NCI-H446 treated with DMSO at 0.1 percent for 48 hours (cell line): ENCODE measurements at regions not wholly inside any gene's neighbourhood (a gene's known extent, or its start where the extent isn't known, plus 50 kb on each side); places are given as distances from the start of the nearest gene placed in this dataset.
"Not testable (repeated sequence)": the region's sequence is repeated elsewhere in the genome, so short reads cannot be mapped to it uniquely, and the experiment has no call there.

Experiments used
- DNase-seq: peaks from one replicate; lab custom pipeline; 2025; lab: John Stamatoyannopoulos, UW

DNA sequence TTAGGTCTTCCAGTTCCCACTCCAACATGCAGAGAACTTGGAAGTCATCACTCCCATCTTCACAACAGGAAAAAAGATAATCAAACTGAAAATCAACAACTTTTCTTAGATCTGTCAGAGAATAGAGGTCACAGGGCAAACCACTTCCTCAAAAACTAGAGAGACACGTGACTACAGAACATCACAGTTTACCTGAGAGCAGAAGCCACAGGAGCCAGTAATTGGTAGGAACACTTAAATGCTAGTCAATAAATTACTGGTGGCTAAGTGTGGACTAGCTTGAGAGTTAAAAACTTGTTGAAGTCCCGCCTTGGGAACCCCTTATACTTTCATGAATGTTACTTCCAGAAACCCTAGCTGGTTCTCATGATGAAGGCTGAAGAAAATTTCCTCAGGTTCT lies 81.1 kb downstream of the THSD1 start:
- not testable (repeated sequence) for DNase-seq

DNA sequence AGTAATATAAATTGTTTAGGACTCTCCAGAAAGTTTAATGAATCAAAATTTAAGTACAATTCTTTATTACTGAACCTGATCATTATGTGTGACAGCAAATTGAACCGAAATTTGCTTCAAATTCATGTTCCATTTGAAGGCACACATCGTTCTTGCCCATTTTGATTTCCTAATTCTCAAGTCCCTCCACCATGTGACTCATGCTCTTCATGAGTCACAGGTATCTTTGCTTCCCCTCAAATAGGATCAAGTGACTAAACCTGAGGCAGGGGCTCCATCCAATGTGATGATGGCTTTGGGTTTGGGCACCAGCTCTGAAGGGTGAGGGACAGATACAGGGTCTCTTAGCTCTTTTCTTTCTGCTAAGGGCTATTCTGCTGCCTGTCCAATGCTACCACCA lies 86.1 kb downstream of the THSD1 start:
- no peak for DNase-seq

DNA sequence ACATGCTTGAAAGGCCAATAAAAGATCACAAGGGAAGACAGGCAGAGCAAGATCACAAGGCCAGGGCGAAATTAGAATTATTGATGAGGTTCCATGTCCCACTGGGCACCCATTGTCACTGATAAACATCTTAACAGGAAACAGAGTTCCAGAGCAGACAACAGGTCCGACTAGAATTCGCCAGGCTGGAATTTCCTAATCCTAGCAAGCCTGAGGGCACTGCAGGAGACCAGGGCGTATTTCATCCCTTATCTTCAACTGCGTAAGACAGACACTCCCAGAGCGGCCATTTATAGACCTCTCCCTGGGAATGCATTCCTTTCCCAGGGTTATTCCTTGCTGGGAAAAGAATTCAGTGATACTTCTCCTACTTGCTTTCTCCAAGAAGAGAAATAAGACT lies 96.1 kb downstream of the THSD1 start:
- DNase-seq: not testable (repeated sequence)

DNA sequence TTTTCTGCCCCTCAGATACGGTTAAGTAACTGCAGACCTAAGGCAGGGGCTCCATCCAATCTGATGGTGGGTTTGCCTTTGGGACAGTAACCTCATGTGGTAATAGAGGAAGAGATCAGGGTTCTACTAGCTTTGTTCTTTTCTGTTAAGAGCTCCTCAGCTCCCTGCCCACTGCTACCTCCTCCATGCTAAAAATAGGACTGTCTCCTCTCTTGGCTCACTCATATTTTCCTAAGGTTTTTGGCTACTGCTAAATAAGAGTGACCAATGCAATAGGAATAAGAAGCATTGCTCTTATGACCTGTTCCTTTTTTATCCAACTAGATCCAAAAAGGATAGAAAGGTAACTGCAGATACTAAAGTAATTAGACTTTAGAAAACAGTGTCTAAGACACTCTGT lies 99.6 kb downstream of the THSD1 start:
- not testable (repeated sequence) for DNase-seq

DNA sequence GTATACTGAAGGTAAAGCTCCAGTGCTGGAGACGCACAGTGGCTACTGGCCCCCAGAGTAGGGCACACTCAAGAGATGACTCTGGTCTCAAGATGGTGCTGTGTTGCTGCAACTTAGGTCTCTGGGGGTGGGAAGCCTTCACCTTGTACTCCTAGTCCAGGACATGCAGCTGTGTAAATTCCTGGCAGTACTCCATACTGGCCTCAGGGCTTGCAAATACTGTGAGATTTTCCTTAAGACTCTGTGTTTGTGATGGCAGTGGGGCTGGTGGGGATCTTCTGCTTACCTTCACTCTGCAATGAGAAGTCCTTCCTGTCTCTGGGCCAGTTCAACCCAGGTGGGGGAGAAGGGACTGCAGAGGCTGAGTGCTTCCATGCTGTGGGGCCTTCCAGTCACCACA lies 102.9 kb downstream of the THSD1 start:
- DNase-seq: not testable (repeated sequence)

DNA sequence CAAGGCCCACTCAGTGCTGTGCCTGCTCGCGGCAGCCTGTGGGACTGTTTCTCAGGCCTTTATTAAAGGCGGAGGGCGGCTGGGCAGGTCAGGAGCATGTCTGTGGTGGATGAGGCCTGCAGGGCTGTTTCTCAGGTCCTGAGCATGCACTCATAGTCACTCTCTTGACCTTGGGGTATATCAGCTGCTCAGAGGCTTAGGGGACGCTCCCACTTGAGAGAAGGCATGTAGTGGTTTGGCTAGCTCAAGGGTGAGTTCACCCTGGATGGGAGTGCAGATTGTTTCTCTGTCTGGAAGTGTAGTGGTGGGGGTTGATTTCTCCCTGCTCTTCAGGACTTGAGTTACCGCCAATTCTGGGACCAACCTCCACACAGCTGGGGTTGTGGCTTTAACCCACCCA lies 103.3 kb downstream of the THSD1 start:
- not testable (repeated sequence) for DNase-seq

DNA sequence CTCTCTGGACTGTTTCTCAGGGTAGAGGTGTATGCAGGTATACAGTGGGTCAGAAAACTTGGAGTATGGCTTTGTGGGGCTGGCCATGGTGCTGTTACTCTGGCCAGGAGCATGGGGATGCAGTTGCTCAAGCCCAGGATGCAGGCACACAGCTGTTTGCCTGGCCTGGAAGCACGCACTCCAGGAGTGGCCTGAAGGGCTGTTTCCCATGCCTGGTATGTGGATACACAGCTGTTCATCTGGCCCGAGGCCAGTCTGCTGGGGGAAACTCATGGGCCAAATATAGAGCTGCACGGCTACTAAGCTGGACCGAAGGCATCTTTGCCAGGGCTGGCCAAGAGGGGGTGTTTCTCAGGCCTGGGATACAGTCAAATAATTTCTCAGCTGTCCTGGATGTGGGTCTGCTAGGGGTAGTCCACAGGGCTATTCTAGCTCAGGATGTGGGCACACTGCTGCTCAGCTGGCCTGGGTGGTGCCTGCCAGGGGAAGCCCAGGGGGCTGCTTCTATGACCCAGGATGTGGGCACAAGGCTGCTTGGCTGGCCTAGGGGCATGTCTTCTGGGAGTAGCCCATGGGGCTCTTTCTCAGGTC lies 104.1 kb downstream of the THSD1 start:
- DNase-seq: not testable (repeated sequence)

DNA sequence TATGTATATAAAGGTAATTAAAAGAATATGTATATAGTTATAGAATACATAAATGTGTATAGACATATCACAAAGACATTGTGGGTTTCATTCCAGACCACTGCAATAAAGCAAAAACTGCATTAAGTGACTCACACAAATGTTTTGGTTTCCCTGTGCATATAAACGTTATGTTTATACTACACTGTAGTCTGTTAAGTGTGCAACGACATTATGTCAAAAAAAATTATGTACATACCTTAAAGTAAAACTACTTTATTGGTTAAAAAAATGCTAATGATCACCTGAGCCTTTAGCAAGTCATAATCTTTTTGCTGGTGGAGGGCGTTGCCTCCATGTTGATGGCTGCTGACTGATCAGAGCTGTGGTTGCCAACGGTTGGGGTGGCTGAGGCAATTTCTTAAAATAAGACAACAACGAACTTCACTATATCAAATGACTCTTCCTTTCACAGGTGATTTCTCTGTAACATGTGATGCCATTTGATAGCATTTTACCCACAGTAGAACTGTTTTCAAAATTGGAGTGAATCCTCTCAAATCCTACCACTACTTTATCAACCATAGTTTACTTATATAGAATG lies 107.8 kb downstream of the THSD1 start:
- DNase-seq: not testable (repeated sequence)

DNA sequence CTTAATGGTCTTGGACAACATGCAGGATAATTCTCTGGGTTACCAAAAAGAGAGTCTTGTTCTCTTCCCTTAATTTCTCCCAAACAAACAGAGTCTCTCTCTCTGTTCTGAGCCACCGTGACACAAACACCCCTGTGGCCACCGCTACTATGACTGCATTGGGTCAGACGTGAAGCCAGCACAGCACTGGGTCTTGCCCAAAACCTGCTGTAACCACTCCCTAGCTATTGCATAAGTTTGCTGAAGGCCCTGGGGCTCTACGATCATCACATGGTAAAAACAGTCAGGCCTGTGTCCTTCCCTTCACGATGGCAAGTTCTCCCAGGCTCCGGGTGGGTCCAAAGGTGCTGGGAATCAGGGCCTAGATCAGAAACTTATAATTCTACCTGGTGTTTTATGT lies 117.1 kb downstream of the THSD1 start:
- DNase-seq: not testable (repeated sequence)

DNA sequence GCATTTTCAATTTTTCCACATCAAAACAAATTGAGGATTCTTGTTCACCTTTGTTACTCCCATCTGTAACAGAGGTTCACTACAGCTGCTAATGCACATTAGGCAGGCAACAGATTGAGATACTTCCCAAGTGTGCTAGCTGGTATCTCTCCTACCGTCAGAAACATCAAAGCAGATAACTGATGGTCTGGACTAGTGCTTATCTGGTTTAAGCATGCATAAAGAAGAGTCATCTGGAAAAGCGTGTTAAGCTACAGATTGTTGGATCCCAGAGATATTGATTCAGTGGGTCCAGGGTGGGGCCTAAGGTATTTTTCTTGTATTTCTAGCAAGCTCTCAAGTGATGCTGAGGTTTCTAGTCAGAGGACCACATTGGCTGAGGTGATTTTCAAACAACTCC lies 122.0 kb upstream of the NEK3 start:
- DNase-seq: not testable (repeated sequence)

DNA sequence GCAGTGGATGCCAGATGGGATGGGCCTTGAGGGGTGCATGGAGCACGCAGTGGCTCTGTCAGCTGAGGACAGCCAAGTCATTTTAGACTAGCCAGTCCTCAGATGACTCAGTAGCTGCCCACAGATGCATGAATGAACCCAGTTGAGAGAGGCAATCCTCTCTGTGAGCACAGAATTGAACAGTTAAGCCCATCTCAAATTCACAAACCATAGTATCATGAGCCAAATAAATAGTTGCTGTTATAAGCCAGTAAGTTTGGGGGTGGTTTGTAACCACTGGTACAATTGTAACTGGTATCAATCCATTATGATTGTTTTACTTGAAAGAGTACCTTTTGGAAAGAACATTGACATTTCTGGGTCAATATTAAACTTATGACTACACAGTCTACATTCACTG lies 120.0 kb upstream of the NEK3 start:
- DNase-seq: not testable (repeated sequence)

DNA sequence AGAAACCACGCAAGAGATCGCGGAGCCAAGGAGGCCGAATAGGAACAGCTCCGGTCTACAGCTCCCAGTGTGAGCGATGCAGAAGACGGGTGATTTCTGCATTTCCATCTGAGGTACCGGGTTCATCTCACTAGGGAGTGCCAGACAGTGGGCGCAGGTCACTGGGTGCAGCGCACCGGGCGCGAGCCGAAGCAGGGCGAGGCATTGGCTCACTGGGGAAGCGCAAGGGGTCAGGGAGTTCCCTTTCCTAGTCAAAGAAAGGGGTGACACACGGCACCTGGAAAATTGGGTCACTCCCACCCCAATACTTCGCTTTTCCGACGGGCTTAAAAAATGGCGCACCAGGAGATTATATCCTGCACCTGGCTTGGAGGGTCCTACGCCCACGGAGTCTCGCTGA lies 94.9 kb upstream of the NEK3 start:
- DNase-seq: not testable (repeated sequence)

DNA sequence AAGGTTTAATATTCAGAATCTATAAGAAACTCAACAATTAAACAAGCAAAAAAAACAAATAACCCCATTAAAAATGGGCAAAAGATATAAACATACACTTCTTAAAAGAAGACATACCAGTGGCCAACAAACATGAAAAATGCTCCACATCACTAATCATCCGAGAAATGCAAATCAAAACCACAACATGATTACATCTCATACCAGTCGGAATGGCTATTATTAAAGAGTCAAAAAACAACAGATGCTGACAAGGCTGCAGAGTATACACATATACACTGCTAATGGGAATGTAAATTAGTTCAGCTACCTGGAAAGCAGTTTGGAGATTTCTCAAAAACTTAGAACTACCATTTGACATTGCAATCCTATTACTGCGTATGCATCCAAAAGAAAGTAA lies 81.4 kb upstream of the NEK3 start:
- not testable (repeated sequence) for DNase-seq

DNA sequence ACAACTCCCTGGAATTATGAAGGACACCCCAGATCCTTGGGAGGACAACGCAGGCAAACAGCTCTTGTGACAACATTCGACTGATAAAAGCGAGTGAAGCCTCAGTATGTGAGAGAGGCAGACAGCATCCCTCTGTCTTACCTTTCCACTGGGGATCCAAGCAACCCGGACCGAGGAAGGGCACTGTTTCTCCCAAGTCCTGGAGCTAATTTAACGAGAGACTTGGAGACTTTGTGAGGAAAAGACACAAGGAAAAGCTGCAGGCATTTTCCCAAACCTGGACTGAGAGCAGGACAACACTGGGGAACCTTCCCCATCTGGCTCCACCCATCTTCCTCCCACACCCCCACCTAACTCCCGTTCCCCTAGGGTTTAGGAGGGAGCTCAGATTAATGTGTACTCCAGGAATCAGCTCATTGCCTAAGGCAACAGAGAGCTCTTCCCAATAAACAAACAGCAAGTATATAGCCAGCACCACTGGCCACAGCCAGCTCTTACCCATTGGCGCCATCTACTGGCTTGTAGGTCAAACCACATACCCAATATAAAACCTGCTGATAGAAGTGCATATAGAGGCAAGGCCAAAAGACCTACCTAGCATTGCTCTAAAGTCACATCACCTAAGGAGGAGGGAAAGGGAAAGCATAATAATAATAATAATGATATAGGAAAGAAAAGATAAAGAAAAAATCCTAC lies 76.7 kb upstream of the NEK3 start:
- peak; percentile 34 for DNase-seq

DNA sequence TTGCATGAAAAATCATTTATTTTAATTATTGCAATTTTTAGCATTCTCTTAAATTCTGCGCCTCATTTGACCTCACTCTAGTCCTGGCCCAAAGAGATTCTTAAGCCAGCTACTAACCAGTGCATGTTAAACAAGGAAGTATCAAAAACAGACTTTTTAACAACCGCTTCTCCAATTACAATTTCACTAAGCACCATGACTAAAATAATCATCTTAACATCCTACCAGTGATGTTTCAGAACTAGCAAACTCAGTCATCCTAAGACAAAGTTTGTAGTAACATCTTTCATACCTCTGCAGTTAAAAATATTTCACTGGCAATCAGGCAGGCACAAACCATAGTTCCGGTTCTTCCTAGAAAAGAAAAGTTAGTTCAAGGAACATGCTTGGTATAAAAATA lies 75.5 kb upstream of the NEK3 start:
- not testable (repeated sequence) for DNase-seq

DNA sequence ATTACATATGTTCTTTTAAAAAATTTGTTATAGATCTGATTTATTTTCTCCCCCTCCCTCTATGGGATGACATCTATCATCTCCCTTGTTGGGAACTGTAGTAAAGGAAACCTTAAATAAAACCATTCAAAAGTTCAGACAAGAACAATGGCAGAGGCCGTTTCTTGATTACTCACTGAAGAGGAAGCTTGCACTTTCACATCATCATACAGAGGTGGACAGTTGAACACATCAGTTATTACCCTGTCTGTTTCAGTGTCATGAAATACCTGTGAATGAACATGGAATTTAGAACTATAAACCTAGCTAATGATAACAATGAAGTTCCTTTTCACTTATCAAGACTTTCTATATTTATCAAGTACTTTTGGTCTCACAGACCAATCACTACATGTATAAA lies 63.7 kb upstream of the NEK3 start:
- not testable (repeated sequence) for DNase-seq

DNA sequence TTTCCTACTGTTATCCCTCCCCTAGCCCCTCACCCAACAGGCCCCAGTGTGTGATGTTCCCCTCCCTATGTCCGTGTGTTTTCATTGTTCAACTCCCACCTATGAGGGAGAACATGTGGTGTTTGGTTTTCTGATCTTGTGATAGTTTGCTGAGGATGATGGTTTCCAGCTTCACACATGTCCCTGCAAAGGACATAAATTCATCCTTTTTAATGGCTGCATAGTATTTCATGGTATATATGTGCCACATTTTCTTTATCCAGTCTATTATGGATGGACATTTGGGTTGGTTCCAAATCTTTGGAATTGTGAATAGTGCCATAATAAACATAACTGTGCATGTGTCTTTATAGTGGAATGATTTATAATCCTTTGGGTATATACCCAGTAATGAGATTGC lies 54.5 kb upstream of the NEK3 start:
- not testable (repeated sequence) for DNase-seq

DNA sequence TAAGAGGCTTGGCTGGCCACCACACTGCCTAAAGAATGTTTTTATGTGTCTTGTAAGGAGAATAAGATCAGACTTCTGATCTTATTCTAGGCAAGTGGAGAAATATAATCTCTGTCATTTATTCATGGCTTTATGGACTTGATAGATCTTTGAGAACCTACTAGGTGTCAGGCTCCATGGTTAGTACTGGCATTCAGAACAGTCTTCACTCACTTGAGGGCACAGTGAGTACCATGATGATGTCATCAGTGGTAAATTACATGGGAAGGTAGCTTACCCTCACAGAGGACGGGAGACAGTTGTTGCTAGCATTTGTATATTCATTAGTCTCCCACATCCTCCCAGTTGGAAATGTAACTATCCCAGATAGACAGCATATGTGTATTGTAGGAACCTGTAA lies 53.5 kb upstream of the NEK3 start:
- DNase-seq: not testable (repeated sequence)

DNA sequence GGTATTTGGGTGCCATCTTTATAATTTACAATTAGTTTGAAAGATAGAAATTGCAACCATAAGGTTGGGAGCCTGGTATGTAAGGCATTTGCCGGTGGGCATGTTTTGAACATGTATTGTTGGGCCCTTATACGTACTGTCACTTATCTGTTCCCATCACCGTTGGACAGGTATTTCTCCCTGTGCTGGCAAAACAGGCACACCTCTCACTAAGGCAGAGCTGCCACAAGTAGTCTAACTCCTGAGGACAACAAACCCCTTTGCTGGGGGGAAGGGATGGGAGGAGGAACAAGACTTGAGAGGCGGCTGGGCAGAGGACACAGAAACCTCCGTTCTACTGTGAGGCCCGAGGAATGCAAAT lies 52.0 kb upstream of the NEK3 start:
- DNase-seq: not testable (repeated sequence)

DNA sequence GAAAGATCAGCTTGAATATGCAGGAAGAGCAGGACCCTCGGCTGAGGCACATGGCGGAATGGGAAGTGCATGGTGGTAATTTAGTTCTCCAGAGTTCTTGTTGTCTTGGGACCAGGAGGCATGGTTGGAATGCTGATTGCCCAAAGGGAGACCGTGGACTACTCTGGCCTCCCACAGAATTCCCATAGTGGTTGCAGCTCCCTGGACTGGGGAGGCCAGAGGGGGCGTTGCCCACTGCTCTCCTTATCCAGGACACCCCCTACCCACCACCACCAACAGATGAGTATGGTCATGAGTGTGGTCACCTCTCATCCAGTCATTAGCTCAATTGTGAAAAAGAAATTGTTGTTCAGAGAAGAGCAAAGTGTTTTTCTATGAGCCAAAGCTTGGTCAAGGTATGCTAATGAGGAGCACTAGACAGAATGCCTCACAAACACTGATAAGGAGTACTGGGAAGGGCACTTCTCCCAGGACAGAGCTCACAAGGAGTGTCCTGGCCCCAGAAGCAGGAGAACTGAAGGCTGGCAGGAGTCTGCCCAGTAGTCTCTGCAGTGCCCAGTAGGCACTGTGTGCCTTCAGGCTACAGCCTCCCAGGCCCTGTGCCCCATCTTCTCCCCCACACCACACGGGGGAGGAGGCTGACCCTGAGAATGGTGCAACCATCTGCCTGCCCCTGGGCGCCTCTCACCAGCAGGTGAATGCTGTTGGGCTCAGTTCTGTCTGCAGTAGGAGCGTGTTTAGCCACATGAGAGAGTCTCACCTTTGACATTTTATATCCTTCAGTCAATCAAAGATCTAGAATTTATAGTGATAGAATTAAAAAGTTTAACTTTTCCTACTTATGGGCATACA lies 51.4 kb upstream of the NEK3 start:
- DNase-seq: not testable (repeated sequence)
